ENCODE measurements at regions not wholly inside any gene's neighbourhood (a gene's known extent, or its start where the extent isn't known, plus 50 kb on each side); places are given as distances from the start of the nearest gene placed in this dataset.

GRCh38 chr4:66404141-66404540 lies 733.9 kb upstream of the EPHA5 start:
- TF ChIP-seq, protein P1, sequence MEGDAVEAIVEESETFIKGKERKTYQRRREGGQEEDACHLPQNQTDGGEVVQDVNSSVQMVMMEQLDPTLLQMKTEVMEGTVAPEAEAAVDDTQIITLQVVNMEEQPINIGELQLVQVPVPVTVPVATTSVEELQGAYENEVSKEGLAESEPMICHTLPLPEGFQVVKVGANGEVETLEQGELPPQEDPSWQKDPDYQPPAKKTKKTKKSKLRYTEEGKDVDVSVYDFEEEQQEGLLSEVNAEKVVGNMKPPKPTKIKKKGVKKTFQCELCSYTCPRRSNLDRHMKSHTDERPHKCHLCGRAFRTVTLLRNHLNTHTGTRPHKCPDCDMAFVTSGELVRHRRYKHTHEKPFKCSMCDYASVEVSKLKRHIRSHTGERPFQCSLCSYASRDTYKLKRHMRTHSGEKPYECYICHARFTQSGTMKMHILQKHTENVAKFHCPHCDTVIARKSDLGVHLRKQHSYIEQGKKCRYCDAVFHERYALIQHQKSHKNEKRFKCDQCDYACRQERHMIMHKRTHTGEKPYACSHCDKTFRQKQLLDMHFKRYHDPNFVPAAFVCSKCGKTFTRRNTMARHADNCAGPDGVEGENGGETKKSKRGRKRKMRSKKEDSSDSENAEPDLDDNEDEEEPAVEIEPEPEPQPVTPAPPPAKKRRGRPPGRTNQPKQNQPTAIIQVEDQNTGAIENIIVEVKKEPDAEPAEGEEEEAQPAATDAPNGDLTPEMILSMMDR (conservative IDR thresholded peaks at IDR 0.05; ENCODE audit: low read depth, low read length): no peak
- no peak for TF ChIP-seq EZH2 (IDR thresholded peaks at IDR 0.05; ENCODE audit: borderline replicate concordance, low read depth, low read length, poor library complexity, severe bottlenecking)
